Frontal cortex (tissue), 3 donors: ENCODE measurements at regions not wholly inside any gene's neighbourhood (a gene's known extent, or its start where the extent isn't known, plus 50 kb on each side); places are given as distances from the start of the nearest gene placed in this dataset.

Experiments
- DNase-seq, 2 donors: peaks; one replicate each; pipeline ENCODE4 v3.0.0; 2012; ENCODE audit warnings: low spot score in 2 of 2
- FAIRE-seq: peaks from 2 replicates; lab custom pipeline; 2012; peaks lifted over from hg19 to GRCh38; lab: Jason Lieb, UNC
- donor health status: control.
- donor health status: control.
- donor health status: control.

- DNase-seq (no peak), FAIRE-seq (no peak)
These were observed 92.5 kb upstream of the CXCR4 start for GRCh38 chr2:136210455-136210805.

DNA sequence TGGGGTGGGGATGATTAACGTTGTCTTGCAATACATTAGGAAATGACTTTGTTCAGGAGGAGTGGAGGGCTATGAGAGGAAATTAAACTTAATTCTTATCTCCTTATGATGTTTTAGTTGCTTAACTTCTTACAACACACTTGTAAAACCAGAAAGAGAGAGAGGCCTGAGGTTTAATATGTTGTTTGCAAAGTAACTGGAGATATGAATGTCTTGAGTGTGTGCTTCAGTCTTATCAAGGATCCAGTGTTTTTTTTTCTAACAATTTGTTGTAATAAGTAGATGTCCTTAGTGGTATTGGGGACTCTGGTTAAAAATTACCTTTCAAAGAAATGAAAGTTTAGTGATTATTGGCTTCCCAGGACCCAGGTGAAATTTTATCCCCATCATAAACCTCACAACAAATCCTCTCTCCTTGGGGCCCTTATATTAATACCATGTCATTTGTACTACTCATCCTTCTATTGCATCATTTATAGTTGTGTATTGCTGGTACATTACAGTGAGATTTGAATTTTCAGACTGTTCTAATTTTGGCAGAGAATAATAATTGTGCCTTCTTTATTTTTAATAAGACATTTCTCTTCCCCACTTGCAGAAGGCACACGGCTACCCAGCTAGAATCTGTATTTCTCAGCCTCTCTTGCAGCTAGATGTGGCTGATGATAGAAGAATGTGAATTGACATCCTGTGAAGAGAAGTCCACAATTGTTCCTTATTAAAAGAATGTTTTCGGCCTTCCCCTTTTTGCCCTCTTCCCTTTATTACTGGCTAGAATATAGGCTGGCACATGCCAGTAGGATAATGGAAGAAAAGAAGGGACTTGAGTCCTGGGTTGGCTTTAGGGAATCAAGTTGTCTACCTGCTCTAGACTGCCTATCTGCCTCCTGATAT, 91.9 kb upstream of the CXCR4 start:
- FAIRE-seq (no peak), DNase-seq (no peak)

- no peak for DNase-seq
- FAIRE-seq, result no peak
These were observed 90.9 kb upstream of the CXCR4 start for GRCh38 chr2:136208682-136209420.

- no peak for FAIRE-seq
- DNase-seq, result no peak
These were observed 89.7 kb upstream of the CXCR4 start for GRCh38 chr2:136207665-136208064.

DNA sequence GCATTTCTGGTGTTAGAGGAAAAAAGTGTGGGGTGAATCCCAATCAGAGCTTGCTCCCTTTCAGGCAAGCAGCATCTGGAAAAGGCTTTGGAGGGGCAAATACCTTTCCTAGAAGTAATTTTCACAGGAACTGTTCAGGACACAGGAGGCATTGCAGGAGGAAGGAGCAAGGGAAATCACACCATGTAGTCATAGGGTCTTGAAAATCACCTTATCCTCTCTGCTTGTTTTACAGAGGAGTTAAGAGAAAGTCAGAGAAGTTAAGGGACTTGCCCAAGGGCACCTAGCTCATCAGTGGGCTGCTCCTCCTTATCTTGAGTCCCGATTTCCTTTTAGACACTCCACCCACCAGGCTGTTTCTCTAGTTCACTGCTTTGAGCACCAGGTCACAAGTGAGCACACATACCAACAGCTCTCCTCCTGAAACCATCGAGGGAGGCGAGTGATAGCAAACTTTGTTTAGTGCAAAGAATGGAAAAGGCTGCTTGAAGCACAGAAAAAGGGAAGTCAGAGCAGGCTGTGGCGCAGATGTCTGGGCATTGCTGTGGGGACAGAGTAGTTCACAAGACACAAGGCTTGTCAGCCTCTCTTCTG, 89.2 kb upstream of the CXCR4 start:
- FAIRE-seq, result no peak
- no peak for DNase-seq

- FAIRE-seq (no peak), DNase-seq (no peak)
These were observed 88.7 kb upstream of the CXCR4 start for GRCh38 chr2:136206613-136207012.

- FAIRE-seq, result no peak
These were observed 87.7 kb upstream of the CXCR4 start for GRCh38 chr2:136205615-136206014.

GRCh38 chr2:136204971-136205370, 87.0 kb upstream of the CXCR4 start:
- DNase-seq (no peak), FAIRE-seq (no peak)

More at GRCh38 chr2:136205615-136206014, 87.7 kb upstream of the CXCR4 start:
- no peak for DNase-seq

- DNase-seq (no peak), FAIRE-seq (no peak)
These were observed 77.3 kb upstream of the CXCR4 start for GRCh38 chr2:136195226-136195625.

DNA sequence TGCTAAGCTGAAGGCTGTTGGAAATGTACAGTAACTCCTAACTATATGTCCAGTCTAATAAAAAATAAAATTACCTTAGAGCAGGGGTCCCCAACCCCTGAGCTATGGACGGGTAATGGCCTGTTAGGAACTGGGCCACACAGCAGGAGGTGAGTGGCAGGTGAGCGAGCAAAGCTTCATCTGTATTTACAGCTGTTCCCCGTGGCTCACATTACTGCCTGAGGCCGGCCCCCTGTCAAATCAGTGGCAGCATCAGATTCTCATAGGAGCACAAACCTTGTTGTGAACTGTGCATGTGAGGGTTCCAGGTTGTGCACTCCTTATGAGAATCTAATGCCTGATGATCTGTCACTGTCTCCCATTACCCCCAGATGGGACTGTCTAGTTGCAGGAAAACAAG, 73.1 kb upstream of the CXCR4 start:
- DNase-seq (no peak), FAIRE-seq (no peak)

- no peak for DNase-seq
These were observed 71.4 kb upstream of the CXCR4 start for GRCh38 chr2:136189221-136189782.

DNA sequence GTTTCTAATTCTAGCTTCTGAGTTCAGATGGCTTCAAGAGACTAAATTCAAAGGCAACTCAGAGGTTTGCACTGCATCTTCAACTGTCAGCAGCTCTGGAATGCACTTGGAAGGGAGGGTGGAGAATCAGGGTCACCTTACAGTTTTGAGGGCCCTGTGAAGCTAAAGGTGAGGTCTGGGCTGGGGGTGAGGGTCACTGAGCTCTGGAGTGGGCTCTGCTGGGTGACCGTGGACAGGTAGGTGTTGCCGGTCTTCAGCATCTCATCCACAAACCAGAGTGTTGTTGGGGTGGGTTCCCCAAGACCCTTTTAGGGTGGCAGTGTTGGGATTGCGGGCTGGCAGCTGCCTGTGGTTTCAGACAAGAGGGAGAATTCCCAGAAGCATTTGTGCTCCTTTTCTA, 70.1 kb upstream of the CXCR4 start:
- FAIRE-seq (no peak), DNase-seq (no peak)

More at GRCh38 chr2:136189221-136189782, 71.4 kb upstream of the CXCR4 start:
- FAIRE-seq, result no peak

DNA sequence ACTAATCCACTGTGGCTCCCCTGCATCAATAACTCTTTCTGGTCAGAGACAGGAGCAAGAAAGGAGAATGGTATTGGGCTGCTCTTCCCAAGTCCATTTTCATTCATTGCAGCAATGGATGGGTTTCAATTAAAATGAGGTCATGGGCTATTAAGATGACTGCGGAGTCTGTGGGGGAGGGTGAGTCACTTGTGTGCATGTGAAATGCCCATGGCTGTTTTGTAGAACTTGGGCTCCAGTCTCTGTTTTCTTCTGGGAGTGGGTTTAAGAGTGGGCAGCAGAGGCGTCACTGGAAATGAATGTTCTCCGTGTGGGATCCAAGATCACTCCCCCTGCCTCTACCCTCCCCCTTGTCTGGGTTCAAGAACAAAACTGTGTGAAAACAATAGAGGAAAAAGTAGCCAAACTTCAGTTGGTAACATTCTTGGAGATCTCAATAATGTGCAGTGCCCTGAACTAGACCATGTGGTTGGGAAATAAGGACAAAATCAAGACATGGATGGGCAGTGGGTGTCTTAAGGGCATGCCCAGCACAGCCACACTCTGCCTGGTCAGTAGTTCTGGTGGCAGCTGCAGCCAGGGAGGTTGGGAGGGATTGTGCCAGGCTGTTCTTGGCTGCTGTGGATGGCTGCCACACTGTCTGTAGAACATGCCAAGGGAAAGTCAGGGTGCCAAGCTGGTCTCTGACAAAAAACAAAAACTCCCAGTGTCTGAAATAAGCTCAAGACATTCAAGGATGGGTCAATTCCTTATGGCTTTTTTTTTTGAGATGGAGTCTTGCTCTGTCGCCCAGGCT, 68.2 kb upstream of the CXCR4 start:
- DNase-seq (no peak), FAIRE-seq (no peak)

DNA sequence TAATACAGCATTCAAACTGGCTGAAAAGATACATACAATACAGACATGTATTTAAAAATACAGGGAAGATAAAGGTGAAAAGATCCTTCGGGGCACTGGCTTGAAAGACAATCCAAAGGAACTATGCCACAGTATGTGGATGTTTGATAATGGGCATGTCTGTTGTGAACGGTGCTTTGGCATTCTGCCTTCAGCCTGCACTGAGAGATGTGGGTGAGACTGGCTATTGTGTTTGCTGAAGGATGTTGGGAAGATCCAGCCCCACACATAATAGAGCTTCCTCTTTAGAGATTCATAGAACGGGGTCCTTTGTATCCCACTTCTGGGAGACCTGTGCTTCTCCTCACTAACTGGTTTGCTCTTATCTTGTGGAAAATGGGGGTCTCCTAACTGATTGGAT, 65.1 kb upstream of the CXCR4 start:
- DNase-seq, result no peak
- no peak for FAIRE-seq

- DNase-seq (no peak), FAIRE-seq (no peak)
These were observed 64.4 kb upstream of the CXCR4 start for GRCh38 chr2:136182315-136182714.

DNA sequence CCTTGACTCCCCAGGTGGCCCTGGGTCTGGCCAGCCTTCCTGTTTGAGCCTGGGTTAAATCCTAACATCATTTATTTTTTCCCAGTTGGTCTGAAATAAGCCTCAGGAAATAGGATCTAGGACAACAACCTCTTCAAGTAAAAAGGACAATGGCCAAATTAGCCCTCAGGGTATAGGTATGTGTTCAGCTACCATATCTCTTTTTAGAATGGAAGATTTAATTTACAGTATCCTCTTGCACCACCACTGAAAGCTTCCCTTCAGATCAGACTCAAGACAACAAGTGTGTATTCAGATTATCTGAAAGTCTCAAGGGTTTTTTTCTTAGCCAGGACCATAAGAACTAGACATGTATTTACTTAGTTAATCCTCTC, 61.6 kb upstream of the CXCR4 start:
- no peak for DNase-seq
- FAIRE-seq, result no peak

DNA sequence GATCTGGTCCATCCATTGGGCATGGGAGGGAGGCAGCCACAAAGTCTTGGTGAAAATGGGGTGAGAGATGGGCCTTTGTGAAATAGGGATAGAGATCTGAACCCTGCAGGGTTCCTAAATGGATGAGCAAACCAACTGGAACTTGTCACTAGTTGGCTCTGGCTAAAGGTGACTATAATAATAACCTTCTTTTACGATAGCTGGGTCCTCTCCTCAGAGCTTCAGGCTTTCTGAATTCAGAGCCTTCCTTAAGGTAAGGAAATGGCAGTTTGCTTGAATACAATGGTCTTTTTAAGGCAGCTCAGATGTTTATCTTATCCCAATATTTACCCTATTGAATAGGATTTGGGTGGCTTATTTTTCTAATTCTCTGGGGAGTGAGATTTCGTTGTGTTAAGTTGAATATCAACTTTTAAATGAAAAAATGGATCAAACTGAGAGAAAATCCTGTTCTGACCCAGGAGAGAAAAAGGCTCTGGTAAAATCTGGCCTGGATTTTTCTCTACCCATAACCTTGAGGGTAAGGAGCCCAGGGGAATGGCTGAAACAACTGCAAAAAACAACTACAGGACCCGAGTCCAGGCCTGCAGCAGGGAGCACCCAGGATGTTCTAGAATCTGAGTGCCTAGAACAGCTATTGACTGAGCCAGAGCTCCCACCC, 61.1 kb upstream of the CXCR4 start:
- FAIRE-seq (no peak), DNase-seq (no peak)

DNA sequence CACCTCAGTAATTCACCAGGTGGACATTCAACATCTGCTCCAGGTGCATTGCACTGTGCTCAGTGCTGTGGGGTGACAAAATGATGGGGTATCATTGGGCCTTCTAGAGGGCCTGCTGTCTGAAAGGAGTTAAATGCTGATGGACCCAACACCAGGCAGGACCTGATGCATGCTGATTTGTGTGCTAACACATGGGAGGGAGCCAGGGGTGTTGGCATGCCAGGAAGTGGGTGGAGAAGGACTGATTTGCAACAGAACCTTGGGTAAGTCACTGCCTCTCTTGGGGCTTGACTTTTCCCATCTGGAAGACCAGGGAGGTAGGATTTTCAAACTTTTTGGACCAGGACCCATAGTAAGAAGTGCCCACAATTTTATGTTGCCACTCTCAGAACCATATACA, 57.9 kb upstream of the CXCR4 start:
- no peak for DNase-seq
- no peak for FAIRE-seq

DNA sequence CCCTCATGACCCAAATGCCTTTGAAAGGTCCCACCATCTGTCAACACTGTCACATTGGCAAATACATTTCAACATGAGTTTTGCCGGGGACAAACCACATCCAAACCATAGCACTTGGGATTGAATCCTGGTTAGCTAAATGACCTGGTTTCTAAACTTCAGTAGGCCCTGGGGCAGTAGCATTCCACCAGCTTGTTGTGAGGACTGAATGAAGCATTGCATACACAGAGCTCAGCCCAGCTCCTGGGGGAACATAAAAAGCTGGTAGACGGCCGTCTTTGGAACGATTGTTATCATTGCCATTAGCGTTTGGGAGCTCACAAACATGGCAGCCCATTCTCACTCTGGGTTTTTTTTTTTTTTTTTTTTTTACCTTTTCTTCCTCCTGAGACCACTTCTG, 57.5 kb upstream of the CXCR4 start:
- DNase-seq, result no peak
- FAIRE-seq, result no peak
